ENCODE measurements at regions not wholly inside any gene's neighbourhood (a gene's known extent, or its start where the extent isn't known, plus 50 kb on each side); places are given as distances from the start of the nearest gene placed in this dataset.

- Histone ChIP-seq H3K4me3 (ENCODE audit: low read depth in 1 of 2, low read length in 2 of 2) (no peak overlapping the region), H3K9me3 (ENCODE audit: insufficient read depth, low read length, severe bottlenecking) (no peaks in the 10 kb centered on the region), H3K9ac (ENCODE audit: low read depth, low read length) (peak overlapping the region; percentile 25; the same call in 1 of the 2 replicates), H3K4me1 (ENCODE audit: insufficient read depth, low read length) (peaks cover 26% of the 10 kb centered on the region), H2AFZ (ENCODE audit: low read depth, low read length) (peak overlapping the region; percentile 66), H3K27ac (ENCODE audit: low read length) (peak overlapping the region; percentile 83), H3K4me2 (ENCODE audit: insufficient read depth, low read length) (peak overlapping the region; percentile 43), H3K79me2 (ENCODE audit: insufficient read depth, low read length) (no peaks in the 10 kb centered on the region), H3K27me3 (ENCODE audit: insufficient read depth, low read length, poor library complexity) (no peaks in the 10 kb centered on the region), H3K36me3 (ENCODE audit: insufficient read depth, low read length) (no peaks in the 10 kb centered on the region), H4K20me1 (ENCODE audit: insufficient read depth, low read length) (no peaks in the 10 kb centered on the region)
- ATAC-seq (ENCODE audit: insufficient read depth, low read depth) (peak; percentile 93), DNase-seq (peak; percentile 62)
- TF ChIP-seq EZH2 (IDR thresholded peaks at IDR 0.05; ENCODE audit: borderline replicate concordance, low read depth, low read length, severe bottlenecking) = no peak
- TF ChIP-seq CTCF (IDR thresholded peaks at IDR 0.05; ENCODE audit: borderline replicate concordance, extremely low read depth, low read length, poor library complexity, severe bottlenecking) = no peak
These were observed 742.0 kb upstream of the CCDC54 start for GRCh38 chr3:106635271-106635670.

- H3K4me2 ChIP-seq (ENCODE audit: insufficient read depth, low read length) = no peak overlapping the region
- H3K27ac ChIP-seq (ENCODE audit: low read length) = peak overlapping the region; percentile 83; the same call in 1 of the 2 replicates
- ATAC-seq (ENCODE audit: insufficient read depth, low read depth) = no peak
These were observed 741.4 kb upstream of the CCDC54 start for GRCh38 chr3:106635826-106636225.

GRCh38 chr3:106640353-106640752, 736.9 kb upstream of the CCDC54 start:
- Histone ChIP-seq H2AFZ (ENCODE audit: low read depth, low read length) (no peak overlapping the region), H3K4me1 (ENCODE audit: insufficient read depth, low read length) (peaks cover 10% of the 10 kb centered on the region), H3K9me3 (ENCODE audit: insufficient read depth, low read length, severe bottlenecking) (no peaks in the 10 kb centered on the region), H3K9ac (ENCODE audit: low read depth, low read length) (no peak overlapping the region), H3K4me3 (ENCODE audit: low read depth in 1 of 2, low read length in 2 of 2) (no peak overlapping the region), H3K79me2 (ENCODE audit: insufficient read depth, low read length) (no peaks in the 10 kb centered on the region), H3K36me3 (ENCODE audit: insufficient read depth, low read length) (no peaks in the 10 kb centered on the region), H3K27ac (ENCODE audit: low read length) (no peak overlapping the region), H3K4me2 (ENCODE audit: insufficient read depth, low read length) (no peak overlapping the region), H3K27me3 (ENCODE audit: insufficient read depth, low read length, poor library complexity) (no peaks in the 10 kb centered on the region), H4K20me1 (ENCODE audit: insufficient read depth, low read length) (no peaks in the 10 kb centered on the region)
- ATAC-seq (ENCODE audit: insufficient read depth, low read depth) (no peak), DNase-seq (no peak)
- no peak for TF ChIP-seq EZH2 (IDR thresholded peaks at IDR 0.05; ENCODE audit: borderline replicate concordance, low read depth, low read length, severe bottlenecking)
- TF ChIP-seq CTCF (IDR thresholded peaks at IDR 0.05; ENCODE audit: borderline replicate concordance, extremely low read depth, low read length, poor library complexity, severe bottlenecking) = no peak

More at GRCh38 chr3:106635826-106636225, 741.4 kb upstream of the CCDC54 start:
- H3K36me3 ChIP-seq (ENCODE audit: insufficient read depth, low read length) = no peaks in the 10 kb centered on the region
- no peak overlapping the region for H3K4me3 ChIP-seq (ENCODE audit: low read depth in 1 of 2, low read length in 2 of 2)
- no peaks in the 10 kb centered on the region for H3K27me3 ChIP-seq (ENCODE audit: insufficient read depth, low read length, poor library complexity)
- peak overlapping the region; percentile 15; the same call in 1 of the 2 replicates for H3K9ac ChIP-seq (ENCODE audit: low read depth, low read length)
- no peak overlapping the region for H2AFZ ChIP-seq (ENCODE audit: low read depth, low read length)
- no peaks in the 10 kb centered on the region for H3K79me2 ChIP-seq (ENCODE audit: insufficient read depth, low read length)
- no peaks in the 10 kb centered on the region for H3K9me3 ChIP-seq (ENCODE audit: insufficient read depth, low read length, severe bottlenecking)
- no peak for DNase-seq
- no peak for TF ChIP-seq EZH2 (IDR thresholded peaks at IDR 0.05; ENCODE audit: borderline replicate concordance, low read depth, low read length, severe bottlenecking)
- TF ChIP-seq CTCF (IDR thresholded peaks at IDR 0.05; ENCODE audit: borderline replicate concordance, extremely low read depth, low read length, poor library complexity, severe bottlenecking) = no peak
- H3K4me1 ChIP-seq (ENCODE audit: insufficient read depth, low read length) = peaks cover 26% of the 10 kb centered on the region
- H4K20me1 ChIP-seq (ENCODE audit: insufficient read depth, low read length) = no peaks in the 10 kb centered on the region

- no peak for TF ChIP-seq EZH2 (IDR thresholded peaks at IDR 0.05; ENCODE audit: borderline replicate concordance, low read depth, low read length, severe bottlenecking)
- TF ChIP-seq CTCF (IDR thresholded peaks at IDR 0.05; ENCODE audit: borderline replicate concordance, extremely low read depth, low read length, poor library complexity, severe bottlenecking) = no peak
- Histone ChIP-seq H4K20me1 (ENCODE audit: insufficient read depth, low read length) (no peaks in the 10 kb centered on the region), H3K27me3 (ENCODE audit: insufficient read depth, low read length, poor library complexity) (no peaks in the 10 kb centered on the region), H3K9me3 (ENCODE audit: insufficient read depth, low read length, severe bottlenecking) (no peaks in the 10 kb centered on the region), H3K79me2 (ENCODE audit: insufficient read depth, low read length) (no peaks in the 10 kb centered on the region), H3K27ac (ENCODE audit: low read length) (no peak overlapping the region), H3K4me3 (ENCODE audit: low read depth in 1 of 2, low read length in 2 of 2) (no peak overlapping the region), H2AFZ (ENCODE audit: low read depth, low read length) (no peak overlapping the region), H3K4me2 (ENCODE audit: insufficient read depth, low read length) (no peak overlapping the region), H3K36me3 (ENCODE audit: insufficient read depth, low read length) (no peaks in the 10 kb centered on the region), H3K4me1 (ENCODE audit: insufficient read depth, low read length) (no peaks in the 10 kb centered on the region), H3K9ac (ENCODE audit: low read depth, low read length) (no peak overlapping the region)
- ATAC-seq (ENCODE audit: insufficient read depth, low read depth) (no peak), DNase-seq (no peak)
These were observed 735.1 kb upstream of the CCDC54 start for GRCh38 chr3:106642161-106642560.
